SKM-1 (cell line): ENCODE measurements at regions not wholly inside any gene's neighbourhood (a gene's known extent, or its start where the extent isn't known, plus 50 kb on each side); places are given as distances from the start of the nearest gene placed in this dataset.
"Not testable (repeated sequence)": the region's sequence is repeated elsewhere in the genome, so short reads cannot be mapped to it uniquely, and the experiment has no call there.

Experiments used
- DNase-seq: peaks from one replicate; lab custom pipeline; 2025; ENCODE audit not compliant: unreplicated experiment; lab: John Stamatoyannopoulos, UW

- no peak for DNase-seq
Measured at GRCh38 chr7:12979181-12979580, 291.7 kb downstream of the ARL4A start.

GRCh38 chr7:12982178-12982577 is 294.7 kb downstream of the ARL4A start:
- no peak for DNase-seq

GRCh38 chr7:12984117-12984516 is 296.7 kb downstream of the ARL4A start:
- no peak for DNase-seq

GRCh38 chr7:12985228-12985627 is 297.8 kb downstream of the ARL4A start:
- DNase-seq = no peak

- DNase-seq = no peak
Measured at GRCh38 chr7:12985752-12986151, 298.3 kb downstream of the ARL4A start.

GRCh38 chr7:12987238-12987637 is 299.8 kb downstream of the ARL4A start:
- no peak for DNase-seq

- DNase-seq = no peak
Measured at GRCh38 chr7:12990440-12990839, 303.0 kb downstream of the ARL4A start.

- DNase-seq = no peak
Measured at GRCh38 chr7:12993025-12993424, 305.6 kb downstream of the ARL4A start.

GRCh38 chr7:12995912-12996469 is 308.6 kb downstream of the ARL4A start:
- DNase-seq = no peak

GRCh38 chr7:13007331-13007730 is 319.9 kb downstream of the ARL4A start:
- no peak for DNase-seq

- no peak for DNase-seq
Measured at GRCh38 chr7:13009517-13009916, 322.1 kb downstream of the ARL4A start.

GRCh38 chr7:13014011-13014410 is 326.6 kb downstream of the ARL4A start:
- DNase-seq = no peak

GRCh38 chr7:13016036-13016581 is 328.7 kb downstream of the ARL4A start:
- no peak for DNase-seq

- no peak for DNase-seq
Measured at GRCh38 chr7:13016592-13017332, 329.3 kb downstream of the ARL4A start.

- DNase-seq = no peak
Measured at GRCh38 chr7:13017333-13017857, 330.0 kb downstream of the ARL4A start.

GRCh38 chr7:13017881-13018280 is 330.4 kb downstream of the ARL4A start:
- no peak for DNase-seq

- no peak for DNase-seq
Measured at GRCh38 chr7:13021566-13022300, 334.3 kb downstream of the ARL4A start.

- DNase-seq = no peak
Measured at GRCh38 chr7:13024121-13024674, 336.8 kb downstream of the ARL4A start.

GRCh38 chr7:13025043-13025442 is 337.6 kb downstream of the ARL4A start:
- DNase-seq = not testable (repeated sequence)

- no peak for DNase-seq
Measured at GRCh38 chr7:13027321-13027720, 339.9 kb downstream of the ARL4A start.

GRCh38 chr7:13028036-13028824 is 340.8 kb downstream of the ARL4A start:
- no peak for DNase-seq
